Fibroblast of skin of left quadriceps (primary cell): ENCODE measurements at regions not wholly inside any gene's neighbourhood (a gene's known extent, or its start where the extent isn't known, plus 50 kb on each side); places are given as distances from the start of the nearest gene placed in this dataset.
"Not testable (repeated sequence)": the region's sequence is repeated elsewhere in the genome, so short reads cannot be mapped to it uniquely, and the experiment has no call there.

ENCODE experiments used
- DNase-seq, 2 experiments: peaks; one replicate each; pipeline ENCODE4 v3.0.0-alpha.2; 2013; ENCODE audit warnings: low read depth in 2 of 2

DNA sequence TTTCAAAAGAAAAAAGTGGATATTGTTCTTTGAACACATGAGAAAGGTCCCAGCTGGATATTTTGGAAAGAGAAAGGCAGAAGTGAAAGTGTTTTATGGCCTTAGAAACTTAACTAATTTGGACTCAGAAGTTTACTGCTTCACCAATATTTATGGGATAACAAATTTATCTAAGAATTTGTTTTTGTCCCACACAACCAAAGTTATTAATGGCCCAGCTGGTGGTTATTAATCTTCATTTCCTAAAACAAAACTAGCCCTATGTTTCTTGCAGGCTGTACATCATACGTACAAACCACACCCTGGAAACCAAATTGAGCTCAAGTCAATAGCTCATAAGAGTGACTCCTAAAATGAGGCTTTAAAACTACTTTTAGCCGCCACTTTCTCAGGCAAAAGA lies 372.9 kb upstream of the LMCD1 start:
- no peak for DNase-seq

DNA sequence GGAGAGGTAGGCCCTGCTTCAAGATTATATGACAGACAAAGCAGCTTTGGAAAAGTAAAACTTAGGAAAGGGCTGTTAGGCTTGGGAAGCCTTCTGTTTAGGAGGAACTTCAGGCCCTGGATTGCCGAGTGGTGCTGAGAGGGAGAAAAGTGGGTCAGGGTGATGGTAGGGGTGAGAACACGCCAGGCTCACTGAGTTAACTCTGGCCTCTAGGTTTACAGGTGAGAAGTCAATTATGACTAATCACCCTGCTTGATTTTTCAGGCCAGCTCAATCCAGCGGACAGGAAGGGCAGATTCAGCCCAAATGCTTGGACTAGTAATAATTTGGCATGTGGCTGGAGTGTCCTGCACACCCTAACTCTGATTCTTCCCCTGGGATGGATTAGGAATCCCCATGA lies 365.1 kb upstream of the LMCD1 start:
- no peak for DNase-seq

GRCh38 chr3:8143186-8143585 lies 358.4 kb upstream of the LMCD1 start:
- no peak for DNase-seq

DNA sequence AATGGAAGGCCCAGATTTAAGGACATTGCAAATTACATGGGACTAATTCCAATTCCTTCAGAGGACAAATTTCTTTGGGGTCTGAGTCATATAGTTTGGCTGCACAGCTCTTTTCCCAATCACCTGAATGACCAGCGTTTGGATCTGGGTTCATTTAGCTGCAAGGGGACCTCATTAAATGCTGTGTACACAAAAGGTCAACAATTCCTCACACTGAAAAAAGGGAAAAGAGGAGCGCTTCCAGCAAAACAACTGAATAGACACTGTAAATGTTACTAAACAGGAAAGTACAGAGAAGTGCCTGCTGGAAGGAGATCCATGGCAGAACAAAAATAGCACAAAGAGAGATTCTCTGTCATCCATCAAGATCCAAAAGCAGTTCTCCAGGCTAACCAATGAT lies 356.0 kb upstream of the LMCD1 start:
- DNase-seq: no peak

DNA sequence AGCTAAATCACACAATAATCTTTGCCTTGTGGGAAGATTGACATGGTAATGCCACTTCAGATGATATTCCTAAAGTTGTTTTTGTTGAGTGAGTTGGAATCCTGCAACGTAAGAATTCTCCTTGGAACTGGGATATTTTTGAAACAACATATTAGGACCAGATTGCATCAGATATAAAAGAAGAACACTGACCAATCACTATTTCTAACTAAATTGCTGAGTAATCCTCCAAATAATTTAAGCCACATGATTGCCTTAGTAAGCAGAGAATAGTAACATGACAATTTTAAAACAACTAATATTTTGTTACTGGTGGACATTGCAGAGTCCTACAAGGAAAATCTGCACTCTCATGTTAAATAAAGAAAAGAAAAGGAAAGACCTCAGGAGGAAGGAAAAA lies 353.9 kb upstream of the LMCD1 start:
- peak; percentile 62 to 65 for DNase-seq

DNA sequence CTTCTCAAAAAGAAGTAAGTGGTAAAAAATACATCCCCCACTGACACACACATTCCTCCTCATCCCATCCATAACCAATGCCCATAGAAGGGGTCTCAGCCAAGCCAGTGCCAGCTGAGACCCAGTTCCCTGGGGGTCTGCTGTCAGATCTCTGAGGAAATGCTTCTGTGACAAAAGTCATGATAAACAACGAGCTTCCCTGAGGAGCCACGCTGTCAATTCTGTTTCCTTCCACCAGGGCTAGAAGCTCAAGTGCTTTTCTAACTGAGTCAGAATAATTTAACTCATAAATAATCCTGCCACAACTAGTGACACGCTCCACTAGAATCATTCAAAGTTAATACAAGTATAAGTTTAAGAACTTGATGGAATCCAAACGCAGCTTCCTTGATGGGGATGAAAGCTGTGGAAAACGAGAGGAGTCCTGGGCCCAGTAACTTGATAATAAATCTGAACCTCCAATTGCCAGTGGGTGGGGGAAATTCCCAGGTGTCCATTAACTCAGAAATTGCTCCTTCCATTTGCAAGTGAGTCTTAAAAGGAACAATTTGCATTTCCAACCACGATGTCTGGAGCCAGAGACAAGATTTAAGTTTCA lies 348.7 kb upstream of the LMCD1 start:
- no peak for DNase-seq

GRCh38 chr3:8153800-8154199 lies 347.8 kb upstream of the LMCD1 start:
- DNase-seq: no peak

GRCh38 chr3:8154617-8155016 lies 347.0 kb upstream of the LMCD1 start:
- DNase-seq: no peak

DNA sequence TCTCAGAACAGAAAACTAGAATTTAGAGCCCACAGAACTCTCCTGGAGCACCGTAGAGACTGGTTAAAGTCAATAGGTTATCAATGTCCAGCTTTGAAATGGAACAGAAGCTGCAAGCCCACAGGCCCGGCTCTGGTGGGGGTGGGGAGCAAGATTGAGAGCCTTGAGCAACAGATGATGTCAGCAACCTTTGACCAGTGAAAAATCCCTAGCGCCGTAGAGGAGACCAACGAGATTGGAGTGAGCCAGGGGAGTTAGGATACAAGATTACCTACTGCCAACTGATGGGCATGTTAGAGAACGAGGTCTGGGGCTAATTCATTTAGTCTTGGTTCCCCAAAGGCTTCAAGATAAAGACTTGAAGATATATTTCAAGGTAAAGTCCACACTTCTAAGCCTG lies 345.5 kb upstream of the LMCD1 start:
- DNase-seq: no peak

- DNase-seq: no peak
Observed at GRCh38 chr3:8156831-8157230, 344.8 kb upstream of the LMCD1 start.

DNA sequence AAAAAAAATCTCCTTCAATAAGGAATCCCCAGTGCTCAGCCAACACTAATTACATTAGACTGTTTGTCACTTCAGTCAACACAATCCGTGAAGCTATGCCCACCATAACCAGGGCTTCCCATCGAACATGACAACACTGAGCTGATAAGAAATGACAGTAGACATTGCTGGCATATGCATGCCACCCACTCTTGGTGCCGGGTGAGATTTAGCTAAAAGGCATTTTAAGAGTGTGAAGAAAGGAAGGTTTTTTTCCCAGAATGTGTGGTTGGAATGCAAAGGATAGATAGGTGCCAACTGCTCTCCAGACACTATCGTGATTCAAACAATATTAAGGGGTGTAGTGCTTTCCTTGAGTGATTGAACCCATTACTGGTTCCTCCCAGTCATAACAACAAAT lies 344.0 kb upstream of the LMCD1 start:
- DNase-seq: no peak

DNA sequence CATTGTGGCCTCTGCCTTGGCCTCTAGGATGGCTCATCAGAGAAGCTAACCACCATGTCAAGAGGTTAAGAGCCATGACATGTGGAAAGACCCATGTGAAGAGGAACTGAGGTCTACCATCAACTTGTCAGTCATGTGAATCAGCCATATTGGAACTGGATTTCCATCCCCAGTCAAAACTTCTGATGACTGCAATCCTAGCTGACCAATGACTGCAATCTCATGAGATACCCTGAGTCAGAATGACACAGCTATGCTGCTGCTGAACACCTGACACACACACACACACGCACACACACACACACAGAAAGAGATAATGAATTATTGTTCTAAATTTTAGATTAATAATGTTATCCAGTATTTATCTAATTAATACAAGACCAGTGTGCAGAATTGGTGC lies 337.5 kb upstream of the LMCD1 start:
- DNase-seq: no peak

- DNase-seq: no peak
Observed at GRCh38 chr3:8166014-8166413, 335.6 kb upstream of the LMCD1 start.

GRCh38 chr3:8170971-8171508 lies 330.6 kb upstream of the LMCD1 start:
- DNase-seq: no peak

GRCh38 chr3:8173892-8174291 lies 327.7 kb upstream of the LMCD1 start:
- no peak for DNase-seq

- not testable (repeated sequence) for DNase-seq
Observed at GRCh38 chr3:8176759-8177483, 324.7 kb upstream of the LMCD1 start.

DNA sequence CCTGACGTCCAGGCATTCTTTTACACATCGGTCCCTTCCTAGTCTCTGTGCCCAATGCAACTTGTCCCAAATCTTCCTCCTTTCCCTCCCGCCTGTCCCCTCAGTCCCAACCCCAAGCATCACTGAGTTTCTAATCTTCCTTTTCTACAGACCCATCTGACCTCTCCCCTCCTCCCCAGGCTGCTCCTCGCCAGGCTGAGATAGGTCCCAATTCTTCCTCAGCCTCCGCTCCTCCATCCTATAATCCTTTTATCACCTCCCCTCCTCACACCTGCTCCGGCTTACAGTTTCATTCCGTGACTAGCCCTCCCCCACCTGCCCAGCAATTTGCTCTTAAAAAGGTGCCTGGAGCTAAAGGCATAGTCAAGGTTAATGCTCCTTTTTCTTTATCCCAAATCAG lies 323.1 kb upstream of the LMCD1 start:
- not testable (repeated sequence) for DNase-seq

DNA sequence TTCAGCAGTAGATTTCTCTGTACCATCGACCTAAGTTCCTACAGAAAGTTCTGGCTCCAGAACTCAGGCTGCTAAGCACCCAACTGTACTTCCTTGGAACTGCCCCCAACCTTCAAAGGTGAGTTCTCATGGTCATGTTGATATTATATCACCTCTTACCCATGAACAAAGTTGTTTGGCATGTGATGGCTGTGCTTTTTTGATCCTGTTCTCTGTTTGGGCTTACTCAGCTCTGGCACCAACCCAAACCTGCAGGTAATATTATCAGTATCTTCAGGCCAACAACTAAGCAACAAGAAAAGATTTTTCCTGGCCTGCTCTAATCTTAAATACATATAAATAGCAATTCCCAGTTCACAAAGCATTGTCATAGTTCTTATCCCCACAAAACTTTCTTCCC lies 318.7 kb upstream of the LMCD1 start:
- DNase-seq: no peak

DNA sequence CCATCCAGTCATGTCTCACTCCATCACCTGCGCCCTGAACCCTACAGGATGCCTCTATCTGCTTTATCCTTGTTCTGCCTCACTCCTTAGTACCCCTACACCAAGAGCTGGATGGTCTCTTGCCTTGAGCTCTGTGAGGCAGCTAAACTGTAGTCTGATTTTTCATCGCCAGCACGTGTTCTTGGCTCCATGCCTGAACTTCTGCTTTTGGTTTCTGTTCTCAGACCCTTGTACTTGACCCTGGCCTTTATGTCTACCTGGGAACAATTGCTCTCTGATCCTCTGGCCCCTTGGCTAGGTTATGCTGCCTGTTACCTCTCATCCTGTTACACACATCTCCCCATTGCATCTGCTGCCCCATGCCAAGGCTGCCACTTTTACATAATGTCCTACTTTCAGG lies 318.0 kb upstream of the LMCD1 start:
- no peak for DNase-seq

DNA sequence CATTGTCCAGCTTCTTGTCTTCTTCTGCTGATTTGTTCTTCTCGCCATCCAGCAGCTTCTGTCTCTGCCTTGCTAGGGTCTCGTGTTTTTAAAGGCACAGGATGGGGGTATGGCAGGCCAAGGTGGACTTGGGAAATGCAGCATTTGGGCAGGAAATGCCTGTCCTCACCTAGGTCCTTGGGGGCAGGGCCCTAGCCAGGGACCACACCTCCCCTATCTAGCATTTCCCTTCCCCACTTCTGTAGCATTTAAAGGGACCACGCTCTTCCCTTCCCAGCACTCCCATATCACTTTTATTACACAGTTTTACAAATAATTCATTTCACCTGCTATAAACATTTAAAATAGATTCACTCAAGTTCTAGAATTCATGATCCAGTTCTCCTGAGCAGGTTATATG lies 315.4 kb upstream of the LMCD1 start:
- DNase-seq: no peak

GRCh38 chr3:8187996-8188395 lies 313.6 kb upstream of the LMCD1 start:
- no peak for DNase-seq

- DNase-seq: no peak
Observed at GRCh38 chr3:8189051-8189450, 312.6 kb upstream of the LMCD1 start.

GRCh38 chr3:8191406-8191805 lies 310.2 kb upstream of the LMCD1 start:
- no peak for DNase-seq

GRCh38 chr3:8197384-8197783 lies 304.2 kb upstream of the LMCD1 start:
- DNase-seq: no peak
